Activated CD8-positive, alpha-beta memory T cell treated with anti-CD3 and anti-CD28 coated beads, Interleukin-2, amount 50 U/mL, for 48 hours (primary cell): ENCODE measurements at regions not wholly inside any gene's neighbourhood (a gene's known extent, or its start where the extent isn't known, plus 50 kb on each side); places are given as distances from the start of the nearest gene placed in this dataset.

Experiments
- DNase-seq: peaks from one replicate; pipeline ENCODE4 v3.0.0-alpha.2; 2020

DNA sequence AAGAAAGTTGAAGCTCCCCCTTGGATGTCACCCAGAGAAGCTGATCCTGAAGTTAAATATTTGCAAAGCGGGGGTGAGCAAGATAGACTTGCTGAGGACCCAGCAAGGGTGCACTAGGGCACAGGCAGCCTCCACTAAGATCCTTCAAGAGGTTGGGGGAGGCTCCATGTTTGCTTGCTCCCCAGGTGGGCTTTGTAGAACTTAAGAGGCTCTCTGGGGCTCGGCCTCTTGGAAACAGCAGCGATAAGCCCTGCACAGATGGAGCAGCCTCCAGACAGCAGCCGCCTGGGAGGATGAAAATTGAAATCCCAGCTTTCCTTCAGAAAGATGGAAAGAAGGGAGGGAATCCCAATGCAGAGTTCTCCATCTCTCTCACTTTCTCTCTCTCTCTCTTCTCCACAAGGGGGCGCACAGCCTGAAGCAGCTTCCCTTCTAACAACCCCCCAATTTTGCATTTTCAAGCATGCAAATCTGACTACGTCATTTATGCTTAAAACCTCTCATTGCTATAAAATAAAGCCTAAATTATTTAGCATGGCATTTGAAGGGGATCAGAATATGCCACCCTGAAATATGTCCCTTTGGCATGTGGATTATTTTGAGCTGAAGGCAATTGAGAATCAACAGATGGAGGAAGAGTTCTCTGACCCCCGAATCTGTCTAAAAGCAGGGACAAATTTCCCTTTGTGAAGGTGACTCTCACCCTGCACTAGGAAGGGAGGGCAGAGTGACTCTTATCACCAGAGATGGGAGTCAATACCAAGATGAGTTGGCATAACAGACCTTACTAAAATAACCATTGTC, 185.7 kb upstream of the KLHL29 start:
- no peak for DNase-seq

DNA sequence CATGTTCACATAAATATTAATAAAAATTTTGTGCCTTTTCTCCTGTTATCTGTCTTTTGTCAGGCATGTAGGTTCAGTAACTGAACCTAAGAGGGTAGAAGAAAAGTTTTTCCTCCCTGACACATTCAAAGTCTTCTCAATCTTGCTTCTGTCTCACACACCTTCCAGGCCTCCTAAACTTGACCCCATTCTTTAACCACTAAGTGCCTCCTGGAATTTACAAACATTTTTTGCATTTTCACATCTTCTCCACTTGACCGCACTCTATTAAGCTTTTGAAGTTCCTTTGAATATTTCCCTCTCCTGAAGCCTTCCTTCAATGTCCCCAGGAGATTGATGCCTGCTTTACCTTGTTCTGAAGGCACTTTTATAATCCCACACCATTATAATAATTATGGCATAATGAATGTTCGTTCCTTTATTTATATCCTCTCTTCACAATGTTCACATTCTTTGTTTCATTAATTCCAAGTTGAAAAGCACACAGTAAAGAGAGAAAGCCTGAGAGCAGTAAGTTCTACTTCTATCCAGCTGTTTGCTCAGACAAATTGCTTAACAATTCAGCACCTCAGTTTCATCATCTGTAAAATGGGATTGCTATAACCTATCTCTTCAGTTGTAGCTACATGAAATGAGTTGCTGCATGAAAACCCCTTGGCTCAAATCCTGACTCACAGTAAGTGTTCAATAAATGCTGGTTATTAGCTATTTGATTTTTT, 184.8 kb upstream of the KLHL29 start:
- no peak for DNase-seq

DNA sequence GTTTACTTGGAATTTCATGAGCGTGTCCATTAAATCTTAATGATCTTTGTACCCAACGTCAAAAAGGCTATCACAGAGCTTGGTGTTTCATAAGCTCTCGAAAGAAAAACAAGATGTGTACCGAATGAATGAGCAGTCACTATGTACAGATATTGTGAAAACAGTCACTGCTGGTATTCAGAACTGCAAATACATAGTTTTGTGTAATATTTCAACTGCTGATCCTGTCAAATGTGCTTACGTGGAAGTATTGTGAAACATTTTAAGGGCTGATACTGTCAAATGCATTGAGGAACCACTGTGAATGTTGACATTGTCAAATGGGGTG, 184.2 kb upstream of the KLHL29 start:
- no peak for DNase-seq

DNA sequence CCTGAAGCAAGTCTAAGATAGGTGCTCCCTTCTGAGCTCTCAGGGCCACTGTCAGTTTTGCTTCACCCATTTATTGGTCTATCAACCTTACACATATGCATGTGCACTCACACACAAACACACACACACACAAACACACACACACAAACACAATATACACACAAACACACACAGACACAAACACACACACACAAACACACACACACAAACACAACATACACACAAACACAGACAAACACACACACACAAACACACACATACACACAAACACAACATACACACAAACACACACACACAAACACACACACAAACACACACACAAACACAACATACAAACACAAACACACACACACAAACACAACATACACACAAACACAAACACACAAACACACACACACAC, 181.6 kb upstream of the KLHL29 start:
- DNase-seq = no peak

DNA sequence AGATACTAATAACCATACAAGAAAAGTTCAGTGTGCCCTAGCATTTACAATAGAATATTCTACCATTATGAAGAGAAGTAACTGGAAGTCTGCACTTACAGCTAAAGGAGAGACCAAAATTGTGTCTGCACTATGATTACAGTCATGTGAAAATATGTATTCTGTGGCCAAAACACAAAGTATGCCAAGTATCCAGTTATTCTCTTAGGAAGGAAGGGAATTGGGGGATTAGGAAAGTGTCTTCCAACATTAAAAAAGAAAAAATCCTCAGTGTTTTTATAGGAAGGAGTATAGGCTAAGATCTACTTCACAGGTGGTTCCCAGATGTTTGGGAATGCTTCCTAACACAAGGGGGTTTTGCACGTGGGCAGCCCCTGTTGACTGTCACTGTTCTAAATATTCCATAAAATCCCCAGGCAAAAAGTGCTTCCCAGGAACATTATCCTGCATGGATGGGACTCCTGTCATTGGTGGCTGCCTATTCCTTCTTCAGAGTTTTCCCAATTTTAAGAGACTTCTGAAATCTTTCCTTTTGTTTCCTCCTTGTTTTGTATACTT, 180.2 kb upstream of the KLHL29 start:
- no peak for DNase-seq

DNA sequence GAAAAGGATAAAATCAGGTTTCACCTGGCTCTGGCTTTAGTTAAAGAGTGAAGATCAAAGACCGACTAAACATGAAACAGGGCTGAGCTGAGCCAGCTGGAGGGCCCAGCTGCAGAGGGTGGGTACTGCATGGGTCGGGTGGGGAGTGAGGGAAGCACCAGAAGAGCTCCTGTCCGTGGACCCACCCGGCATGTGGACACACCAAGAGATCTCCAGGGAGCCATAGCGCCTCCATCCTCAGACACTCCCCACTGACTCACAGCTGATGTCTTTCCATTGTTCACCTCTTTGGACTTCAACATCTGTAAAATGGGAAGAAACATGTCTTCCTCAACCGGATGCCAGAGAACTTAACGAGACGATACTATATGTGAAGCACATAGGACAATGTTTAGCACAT, 178.3 kb upstream of the KLHL29 start:
- DNase-seq = no peak

DNA sequence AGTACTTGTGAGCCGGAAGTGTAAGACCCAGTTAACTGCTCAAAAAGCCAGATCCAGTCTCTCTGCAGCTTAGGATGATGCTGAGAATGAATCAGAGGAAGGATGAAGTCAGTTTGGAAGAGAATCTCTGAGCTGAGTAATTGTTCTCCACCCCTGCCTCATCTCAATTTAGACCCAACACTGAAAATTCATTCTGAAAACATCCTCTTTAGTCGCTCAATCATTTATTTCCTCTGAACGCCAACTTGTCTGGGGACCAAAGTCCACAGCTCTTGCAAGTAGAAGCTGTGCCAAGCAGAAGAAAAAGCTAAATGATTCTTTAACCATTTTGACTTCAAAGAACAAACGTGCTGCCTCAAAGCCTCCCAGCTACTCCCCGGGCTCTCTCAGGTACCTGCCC, 177.1 kb upstream of the KLHL29 start:
- no peak for DNase-seq

DNA sequence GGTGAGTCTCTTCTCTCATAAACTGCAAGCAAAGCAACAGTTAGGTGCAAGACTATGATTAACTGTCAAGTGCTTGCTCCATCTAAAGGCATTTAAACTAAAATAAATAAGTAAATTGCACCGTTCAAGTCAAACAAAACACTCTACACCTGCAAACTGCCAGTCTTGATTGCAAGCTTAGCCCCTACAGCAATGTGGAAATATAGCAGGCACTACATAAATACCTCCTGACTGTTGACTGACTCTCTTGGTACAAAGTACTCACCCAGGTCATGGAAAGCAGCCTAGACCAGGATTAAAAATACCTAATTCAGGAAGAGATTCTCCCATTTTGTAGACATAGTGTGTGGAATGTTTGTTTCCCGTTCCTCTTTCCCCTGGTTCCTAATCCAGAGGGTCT, 176.6 kb upstream of the KLHL29 start:
- no peak for DNase-seq

DNA sequence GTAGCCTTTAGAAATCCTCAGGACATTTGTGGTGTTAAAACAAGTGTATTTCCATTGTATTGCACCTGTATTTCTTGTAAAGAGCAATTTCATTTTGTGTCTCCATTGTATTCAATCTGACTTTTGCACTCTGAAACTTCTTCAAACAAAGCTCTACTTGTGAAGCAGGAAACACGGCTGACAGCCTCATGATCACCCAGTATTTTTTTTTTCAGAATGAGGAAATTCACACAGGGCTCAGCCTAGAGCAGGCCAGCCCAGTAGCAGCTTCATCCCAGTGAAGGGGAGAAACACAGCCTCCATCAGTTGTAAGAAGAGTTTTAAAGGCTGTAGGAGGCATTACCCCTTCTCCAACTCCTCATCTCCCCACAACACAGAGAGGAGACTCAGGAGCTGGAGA, 175.9 kb upstream of the KLHL29 start:
- DNase-seq = no peak

DNA sequence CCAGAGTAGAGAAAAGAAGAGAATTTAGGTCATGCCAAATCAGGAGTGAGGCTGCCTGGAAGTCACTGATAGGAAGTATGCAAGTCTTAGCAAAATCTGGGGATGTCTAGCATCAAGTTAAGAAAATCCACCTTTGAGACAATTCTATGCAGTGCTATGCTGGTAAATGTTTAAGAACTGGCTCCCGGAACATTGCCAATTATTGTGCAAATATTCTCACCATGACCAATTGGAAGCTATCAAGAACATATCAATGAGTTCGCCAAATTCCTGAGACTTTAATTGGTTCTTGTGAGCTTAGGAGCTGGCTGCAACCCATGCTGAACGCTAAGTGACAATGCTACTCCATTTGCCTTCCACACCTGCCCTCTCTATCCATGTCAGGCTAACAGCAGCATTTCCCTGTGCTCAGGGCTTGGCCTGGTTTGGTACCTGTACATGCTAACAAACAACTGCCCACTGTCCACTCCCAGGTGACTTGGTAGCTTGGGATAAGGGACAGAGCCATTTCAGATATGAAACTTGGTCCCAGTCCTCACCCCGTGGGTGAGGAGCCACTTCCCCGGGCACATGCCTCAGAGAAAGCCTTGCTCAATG, 172.9 kb upstream of the KLHL29 start:
- DNase-seq = no peak

DNA sequence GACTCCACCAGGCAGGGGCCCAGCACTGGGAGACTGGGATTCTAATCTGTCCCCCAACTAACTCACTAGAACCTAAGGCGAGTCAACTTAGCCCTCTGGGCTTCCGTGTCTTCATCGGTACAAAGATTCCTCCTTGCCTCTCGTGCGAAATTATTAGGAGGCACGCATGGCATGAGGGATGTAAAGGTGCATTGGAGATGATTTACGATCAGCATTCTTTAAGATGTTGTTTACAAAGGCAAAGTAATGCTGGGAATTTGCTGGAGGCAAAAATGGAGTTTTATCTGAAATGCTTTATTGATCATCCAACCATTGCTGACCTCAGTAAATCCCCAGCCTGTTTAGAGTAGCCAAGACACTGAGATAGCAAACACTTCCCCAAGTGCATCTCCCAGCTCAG, 171.8 kb upstream of the KLHL29 start:
- DNase-seq = no peak

DNA sequence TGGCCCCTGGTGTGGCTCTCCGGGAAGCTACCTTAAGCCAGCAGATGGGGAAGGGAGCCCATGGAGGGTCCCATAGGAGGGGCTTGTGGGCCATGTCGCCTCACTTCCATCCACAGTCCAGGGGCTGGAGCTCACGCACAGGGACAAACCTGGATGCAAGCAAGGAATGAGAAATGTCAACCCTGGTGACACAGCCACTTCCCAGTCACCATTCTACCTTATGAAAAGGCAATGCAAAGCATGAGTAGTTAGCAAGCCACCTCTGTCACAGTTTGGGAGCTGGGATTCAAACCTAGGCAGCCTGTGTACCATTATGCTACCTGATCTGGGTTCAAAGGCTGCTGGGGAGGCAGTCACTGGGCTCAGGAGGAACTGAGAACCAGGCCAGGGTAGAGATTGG, 170.0 kb upstream of the KLHL29 start:
- DNase-seq = no peak

DNA sequence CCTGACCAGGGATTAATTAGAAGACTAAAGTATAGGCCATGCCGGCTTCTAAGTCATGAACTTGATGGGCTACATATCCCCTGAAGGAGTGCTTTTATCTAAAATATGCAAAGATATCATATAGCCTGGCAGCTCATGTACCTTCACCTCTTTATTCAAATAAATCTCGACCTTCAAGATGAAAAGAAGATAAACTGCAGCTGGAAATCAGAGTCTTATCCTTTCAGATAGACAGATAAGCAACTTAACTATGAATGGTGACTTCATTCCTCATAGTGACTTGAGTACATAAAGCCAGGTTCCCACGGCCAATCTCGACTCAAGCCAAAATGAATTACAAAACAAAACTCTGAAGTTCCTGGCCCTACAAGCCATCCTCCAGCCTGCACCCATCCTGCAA, 165.3 kb upstream of the KLHL29 start:
- DNase-seq = no peak

DNA sequence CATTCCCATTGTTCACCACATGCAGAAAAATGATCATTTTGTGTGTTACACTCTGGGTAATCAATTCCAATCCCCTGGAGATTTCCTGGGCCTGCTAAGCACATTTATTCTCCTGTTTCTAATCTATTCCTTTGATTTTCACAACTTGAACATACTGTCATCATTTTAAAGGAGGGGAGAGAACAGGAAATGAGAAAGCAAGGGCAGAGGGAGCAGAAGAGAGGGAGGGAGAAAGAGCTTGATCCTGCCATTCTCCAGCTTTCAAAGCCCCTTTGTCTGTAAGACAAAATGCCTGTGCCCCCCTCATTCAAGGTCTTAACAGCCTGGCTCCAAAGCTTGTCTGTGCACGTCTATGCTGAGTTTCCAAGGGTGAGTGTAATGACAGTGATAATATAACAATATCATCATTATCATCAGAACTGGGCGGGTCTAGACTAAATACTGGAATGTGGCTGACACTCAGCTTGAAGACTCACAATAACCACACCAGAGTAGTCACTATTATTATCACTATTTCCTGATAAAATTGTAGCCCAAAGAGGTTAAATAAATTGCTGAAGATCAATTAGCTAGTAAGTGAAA, 164.4 kb upstream of the KLHL29 start:
- no peak for DNase-seq

DNA sequence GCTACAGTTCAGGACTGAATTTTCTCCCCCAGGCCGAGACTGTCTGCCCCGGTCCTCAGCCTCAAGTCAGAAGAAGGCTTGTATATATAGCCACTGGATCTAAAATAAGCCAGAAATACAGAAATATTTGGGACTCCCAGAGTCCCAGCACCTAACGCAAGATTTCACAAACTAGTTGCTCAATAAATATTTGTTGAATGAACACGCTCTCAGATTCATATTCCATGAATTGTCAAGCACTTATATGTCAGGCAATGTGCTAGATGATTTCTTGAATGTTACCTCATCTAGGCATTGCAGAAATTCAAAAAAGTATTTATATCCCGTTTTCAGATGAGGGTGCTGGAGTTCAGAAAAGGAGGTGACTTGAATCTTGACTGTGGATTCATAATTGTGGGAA, 163.7 kb upstream of the KLHL29 start:
- DNase-seq = no peak

DNA sequence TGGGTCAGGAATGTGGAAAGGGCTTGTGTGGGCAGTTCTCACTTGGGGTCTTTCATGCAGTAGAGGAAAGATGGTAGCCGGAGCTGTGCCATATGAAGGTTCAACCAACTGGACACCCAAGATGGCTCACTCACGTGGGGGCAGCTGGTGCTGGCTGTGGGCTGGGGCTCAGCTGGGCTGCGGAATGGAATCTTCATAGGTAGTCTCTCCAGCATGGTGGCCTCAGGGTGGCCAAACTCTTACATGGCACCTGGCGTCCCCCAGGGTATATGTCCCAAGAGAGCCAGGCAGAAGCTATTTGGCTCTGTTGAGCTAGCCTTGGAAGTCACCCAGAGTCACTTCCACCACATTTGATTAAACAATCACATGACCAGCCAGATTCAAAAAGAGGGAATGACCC, 163.1 kb upstream of the KLHL29 start:
- no peak for DNase-seq

DNA sequence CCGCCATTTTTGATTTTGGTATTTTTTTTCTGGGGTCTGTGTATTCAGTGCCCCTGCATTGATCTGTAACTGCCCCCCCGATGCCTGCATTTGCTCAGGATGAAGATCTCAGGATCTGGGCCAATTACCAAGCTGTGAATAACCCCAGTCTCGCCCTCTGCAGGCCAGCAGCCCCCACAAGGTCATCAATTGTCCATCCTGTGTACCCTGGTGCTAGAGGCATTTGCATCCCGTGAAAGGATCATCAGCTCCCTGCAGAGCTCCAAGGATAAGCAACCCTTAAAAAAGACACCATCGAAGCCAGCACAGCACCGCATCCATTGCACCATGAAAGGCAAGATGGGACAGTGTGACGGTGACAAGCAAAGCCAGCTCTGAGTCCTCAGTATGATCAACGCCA, 154.1 kb upstream of the KLHL29 start:
- DNase-seq = no peak

DNA sequence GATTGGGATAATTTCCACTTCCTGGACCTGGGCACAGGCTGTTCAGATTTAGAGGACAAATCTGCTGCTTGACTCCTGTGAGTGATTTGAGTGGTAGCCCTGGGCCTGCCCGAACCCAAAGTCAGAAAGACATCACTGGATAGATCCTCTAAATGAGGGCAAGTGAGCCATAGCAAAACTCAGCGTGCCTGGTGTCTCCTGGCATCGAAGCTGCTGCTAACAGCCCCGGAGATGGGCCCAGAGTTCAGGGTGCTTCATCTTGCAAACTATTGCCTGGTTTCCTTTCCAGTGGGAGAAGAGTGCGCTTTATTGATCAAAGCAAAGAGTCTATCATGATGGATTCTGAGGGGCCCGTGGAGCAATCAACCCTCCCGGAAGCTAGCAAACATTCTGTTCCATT, 153.1 kb upstream of the KLHL29 start:
- no peak for DNase-seq

DNA sequence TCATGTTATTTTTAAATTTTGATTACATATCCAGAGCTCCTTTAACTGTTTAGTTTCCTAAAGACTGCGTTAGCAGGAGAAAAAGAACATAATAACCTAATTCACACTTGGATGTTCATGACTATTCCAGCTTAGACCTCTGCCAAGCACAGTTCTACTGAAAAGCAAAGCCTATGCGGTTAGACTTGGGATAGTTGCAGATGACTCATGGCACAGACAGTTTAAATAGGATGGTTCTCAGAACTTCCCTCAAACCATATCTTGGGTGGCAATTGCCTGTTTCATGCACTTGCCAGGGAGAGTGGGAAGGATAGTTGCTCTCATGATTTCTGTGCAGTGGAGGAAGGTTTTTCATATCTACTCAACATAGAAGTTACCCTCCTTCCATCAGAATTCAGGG, 149.7 kb upstream of the KLHL29 start:
- DNase-seq = no peak

DNA sequence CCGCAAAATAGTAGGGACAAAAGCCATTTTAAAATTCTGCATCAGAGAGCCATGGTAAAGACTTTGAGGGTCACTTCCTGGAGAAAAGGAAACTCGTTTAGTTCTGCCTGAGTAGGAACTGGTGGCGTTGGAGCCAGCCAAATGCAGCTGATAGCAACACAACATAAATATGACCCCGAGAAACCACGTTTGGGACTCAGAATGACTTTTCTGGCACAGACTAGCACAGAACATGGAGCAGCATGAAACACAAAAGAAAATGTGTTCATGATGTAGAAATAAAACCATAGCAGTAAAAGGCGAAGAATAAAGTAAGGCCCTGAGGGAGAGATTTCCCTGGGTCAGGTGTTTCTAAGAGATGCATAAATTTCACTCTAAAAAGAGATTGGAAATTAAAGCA, 149.2 kb upstream of the KLHL29 start:
- no peak for DNase-seq

DNA sequence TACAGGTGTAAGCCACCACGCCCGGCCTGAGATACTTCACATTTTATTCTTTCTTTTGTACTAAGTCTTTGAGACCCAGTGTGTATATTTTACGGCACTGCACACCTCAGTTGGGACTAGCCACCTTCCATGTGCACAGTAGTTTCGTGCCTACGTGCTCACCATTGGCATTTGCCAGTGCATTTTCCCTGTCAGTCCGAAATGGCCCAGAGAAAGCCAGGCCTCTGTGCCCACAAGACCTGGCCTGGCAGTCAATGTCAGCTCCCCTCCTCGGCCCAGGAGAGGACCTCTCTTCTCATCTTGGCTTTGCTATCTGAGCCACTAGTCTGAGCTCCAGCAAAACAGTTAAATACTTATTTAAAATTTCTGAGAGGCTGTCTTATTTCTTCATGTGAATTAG, 147.8 kb upstream of the KLHL29 start:
- DNase-seq = no peak

DNA sequence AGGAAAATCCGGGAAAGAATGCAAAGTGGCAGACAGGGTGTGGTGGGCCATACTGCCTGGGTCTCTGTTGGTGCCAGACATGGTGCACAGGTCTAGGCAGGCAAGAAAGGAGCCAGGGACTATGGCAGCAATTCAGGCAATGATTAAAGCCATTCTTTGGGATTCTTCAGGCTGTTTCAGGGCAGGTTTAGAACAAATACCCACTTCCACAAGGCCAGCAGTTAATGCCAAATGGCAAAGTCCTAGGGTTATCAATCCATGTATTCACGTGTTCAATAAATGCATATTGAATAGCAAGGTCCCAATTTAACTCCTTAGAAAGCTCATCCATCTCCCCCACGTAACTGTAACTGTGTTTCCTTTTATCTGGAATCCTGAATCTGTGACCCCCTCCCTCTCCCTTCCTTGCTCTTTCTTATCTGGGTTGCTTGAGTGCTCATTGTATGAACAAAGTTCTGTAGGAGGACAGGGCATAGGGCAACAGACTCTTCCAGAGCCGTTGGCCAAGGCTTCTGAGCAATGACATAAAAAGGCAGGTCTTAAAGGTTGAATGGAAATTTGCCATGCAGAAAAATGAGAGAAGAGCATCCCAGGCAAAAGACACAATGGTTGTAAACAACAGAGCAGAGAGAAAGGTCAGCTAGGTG, 146.8 kb upstream of the KLHL29 start:
- no peak for DNase-seq

DNA sequence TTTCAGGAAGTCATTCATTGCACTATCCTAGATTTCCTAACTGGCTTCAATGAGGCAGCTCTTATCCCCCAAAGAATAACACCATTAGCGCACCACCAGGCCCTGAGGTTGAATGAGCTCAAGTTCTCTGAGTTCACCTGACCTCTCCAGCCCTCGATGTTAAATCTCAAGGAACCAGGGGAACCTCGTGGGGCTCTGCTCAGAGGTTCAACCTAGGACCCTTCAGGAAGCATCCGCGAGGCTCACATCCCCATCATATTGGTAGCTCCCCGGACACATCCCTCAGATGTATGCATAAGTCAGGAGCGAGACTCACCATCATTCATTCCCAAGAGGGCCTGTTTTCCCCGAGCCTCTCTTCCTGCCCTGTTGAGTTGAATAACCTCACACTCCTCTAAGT, 145.6 kb upstream of the KLHL29 start:
- no peak for DNase-seq
